HS-27A (cell line): ENCODE measurements at regions not wholly inside any gene's neighbourhood (a gene's known extent, or its start where the extent isn't known, plus 50 kb on each side); places are given as distances from the start of the nearest gene placed in this dataset.

Experiments used
- DNase-seq: peaks from one replicate; pipeline ENCODE4 v3.0.0-alpha.2; 2012; ENCODE audit warnings: low read depth, missing footprints

DNA sequence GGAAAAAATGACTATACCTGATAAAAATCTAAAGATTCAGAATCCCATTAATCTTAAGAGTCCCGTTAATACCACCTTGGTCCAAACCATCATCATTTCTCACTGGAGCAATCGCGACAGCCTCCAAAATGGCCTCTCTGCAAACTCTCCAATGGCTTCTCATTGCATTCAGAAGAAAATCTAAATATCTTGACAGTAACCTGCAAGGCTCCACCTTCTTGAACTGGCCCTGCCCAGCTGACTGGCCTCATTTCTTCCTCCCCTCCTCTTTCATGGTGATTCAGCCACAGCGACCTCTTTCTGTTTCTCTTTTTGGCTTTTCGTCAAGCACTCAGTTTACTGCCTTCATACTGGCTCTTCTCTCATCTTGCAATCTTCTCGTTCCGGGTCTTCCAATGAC lies 56.2 kb upstream of the GPRIN3 start:
- no peak for DNase-seq

- no peak for DNase-seq
Observed at GRCh38 chr4:89358935-89359638, 51.5 kb upstream of the GPRIN3 start.

GRCh38 chr4:89357787-89358186 lies 50.2 kb upstream of the GPRIN3 start:
- no peak for DNase-seq
